RWPE2 (cell line): ENCODE measurements at regions not wholly inside any gene's neighbourhood (a gene's known extent, or its start where the extent isn't known, plus 50 kb on each side); places are given as distances from the start of the nearest gene placed in this dataset.

Experiments
- ATAC-seq: fragments of 200-7000 bp; cut with Tn5 transposase; 3 replicates; pipeline ENCODE4 v1.9.1; 2021; ENCODE audit warnings: low read depth
- DNase-seq: peaks from one replicate; pipeline ENCODE4 v3.0.0-alpha.2; 2020; ENCODE audit warnings: low spot score
- H3K27ac ChIP-seq: fragments of 450-650 bp; 2 replicates; pipeline ENCODE4 v1.5.1; 2017; ENCODE audit warnings: mild to moderate bottlenecking; ENCODE audit not compliant: poor library complexity, severe bottlenecking
- H3K27me3 ChIP-seq: fragments of 250-450 bp; sonication (Bioruptor Pico); 2 replicates; pipeline ENCODE4 v1.5.1; 2021; ENCODE audit warnings: mild to moderate bottlenecking, moderate library complexity; ENCODE audit not compliant: insufficient read depth, poor library complexity, severe bottlenecking
- H3K36me3 ChIP-seq: fragments of 250-450 bp; sonication (Bioruptor Pico); 2 replicates; pipeline ENCODE4 v1.5.1; 2020; ENCODE audit warnings: low read depth, mild to moderate bottlenecking, moderate library complexity
- H3K4me1 ChIP-seq: fragments of 250-450 bp; sonication (Bioruptor Pico); 2 replicates; pipeline ENCODE4 v1.5.1; 2021; ENCODE audit warnings: mild to moderate bottlenecking, moderate library complexity; ENCODE audit not compliant: insufficient read depth, poor library complexity, severe bottlenecking
- H3K4me3 ChIP-seq: fragments of 250-450 bp; sonication (Bioruptor Pico); 2 replicates; pipeline ENCODE4 v1.5.1; 2021; ENCODE audit warnings: mild to moderate bottlenecking, moderate library complexity; ENCODE audit not compliant: severe bottlenecking
- H3K9me3 ChIP-seq: fragments of 250-450 bp; sonication (Bioruptor Pico); 2 replicates; pipeline ENCODE4 v1.5.1; 2021; ENCODE audit warnings: mild to moderate bottlenecking, moderate library complexity; ENCODE audit not compliant: severe bottlenecking
- TF ChIP-seq, protein P1 (sequence below): fragments of 450-650 bp; IDR thresholded peaks from one replicate; pipeline ENCODE4 v1.5.1; 2017; ENCODE audit warnings: mild to moderate bottlenecking, moderate library complexity; ENCODE audit not compliant: poor library complexity, severe bottlenecking

DNA sequence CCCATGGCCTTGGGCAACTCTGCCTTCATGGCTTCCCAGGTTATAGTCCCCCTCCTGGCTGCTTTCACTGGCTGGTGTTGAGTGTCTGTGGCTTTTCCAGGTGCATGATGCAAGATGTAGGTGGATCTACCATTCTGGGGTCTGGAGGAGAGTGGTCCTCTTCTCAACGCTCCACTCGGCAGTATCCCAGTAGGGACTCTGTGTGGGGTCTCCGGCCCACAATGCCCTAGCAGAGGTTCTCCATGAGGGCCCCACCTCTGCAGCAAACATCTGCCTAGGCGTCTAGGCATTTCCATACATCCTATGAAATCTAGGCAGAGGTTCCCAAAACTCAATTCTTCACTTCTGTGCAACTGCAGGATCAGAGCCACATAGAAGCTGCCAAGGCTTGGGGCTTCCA, 763.4 kb upstream of the EPHA5 start:
- Histone ChIP-seq H3K27ac (no peak overlapping the region), H3K27me3 (no peaks in the 10 kb centered on the region), H3K36me3 (no peaks in the 10 kb centered on the region), H3K9me3 (no peaks in the 10 kb centered on the region), H3K4me3 (no peak overlapping the region), H3K4me1 (no peaks in the 10 kb centered on the region)
- ATAC-seq (no peak), DNase-seq (no peak)
- TF ChIP-seq, protein P1, sequence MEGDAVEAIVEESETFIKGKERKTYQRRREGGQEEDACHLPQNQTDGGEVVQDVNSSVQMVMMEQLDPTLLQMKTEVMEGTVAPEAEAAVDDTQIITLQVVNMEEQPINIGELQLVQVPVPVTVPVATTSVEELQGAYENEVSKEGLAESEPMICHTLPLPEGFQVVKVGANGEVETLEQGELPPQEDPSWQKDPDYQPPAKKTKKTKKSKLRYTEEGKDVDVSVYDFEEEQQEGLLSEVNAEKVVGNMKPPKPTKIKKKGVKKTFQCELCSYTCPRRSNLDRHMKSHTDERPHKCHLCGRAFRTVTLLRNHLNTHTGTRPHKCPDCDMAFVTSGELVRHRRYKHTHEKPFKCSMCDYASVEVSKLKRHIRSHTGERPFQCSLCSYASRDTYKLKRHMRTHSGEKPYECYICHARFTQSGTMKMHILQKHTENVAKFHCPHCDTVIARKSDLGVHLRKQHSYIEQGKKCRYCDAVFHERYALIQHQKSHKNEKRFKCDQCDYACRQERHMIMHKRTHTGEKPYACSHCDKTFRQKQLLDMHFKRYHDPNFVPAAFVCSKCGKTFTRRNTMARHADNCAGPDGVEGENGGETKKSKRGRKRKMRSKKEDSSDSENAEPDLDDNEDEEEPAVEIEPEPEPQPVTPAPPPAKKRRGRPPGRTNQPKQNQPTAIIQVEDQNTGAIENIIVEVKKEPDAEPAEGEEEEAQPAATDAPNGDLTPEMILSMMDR = no peak

DNA sequence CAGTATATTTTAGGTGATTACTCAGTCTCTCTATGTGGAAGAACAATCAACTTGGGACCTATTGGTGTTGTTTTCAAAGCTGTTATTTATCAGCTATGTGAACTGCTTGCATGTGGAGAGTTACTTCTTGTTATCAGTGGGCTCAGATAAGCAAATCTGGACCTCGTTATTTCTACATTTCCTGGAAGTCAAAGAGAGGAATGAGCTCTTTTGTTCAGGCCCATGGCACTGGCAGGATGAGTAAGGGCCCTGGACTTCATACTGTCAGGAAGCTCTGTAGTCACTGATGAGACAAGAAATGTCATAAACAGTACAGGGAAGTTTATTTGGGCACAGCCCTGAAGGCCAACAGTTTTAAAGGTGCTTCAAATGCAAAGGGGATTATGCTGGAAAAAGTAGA, 760.6 kb upstream of the EPHA5 start:
- Histone ChIP-seq H3K36me3 (no peaks in the 10 kb centered on the region), H3K4me1 (no peaks in the 10 kb centered on the region), H3K9me3 (no peaks in the 10 kb centered on the region), H3K4me3 (no peak overlapping the region), H3K27ac (no peak overlapping the region), H3K27me3 (no peaks in the 10 kb centered on the region)
- ATAC-seq (peak; percentile 42; the same call in 1 of the 3 replicates), DNase-seq (no peak)
- TF ChIP-seq, protein P1 = no peak

DNA sequence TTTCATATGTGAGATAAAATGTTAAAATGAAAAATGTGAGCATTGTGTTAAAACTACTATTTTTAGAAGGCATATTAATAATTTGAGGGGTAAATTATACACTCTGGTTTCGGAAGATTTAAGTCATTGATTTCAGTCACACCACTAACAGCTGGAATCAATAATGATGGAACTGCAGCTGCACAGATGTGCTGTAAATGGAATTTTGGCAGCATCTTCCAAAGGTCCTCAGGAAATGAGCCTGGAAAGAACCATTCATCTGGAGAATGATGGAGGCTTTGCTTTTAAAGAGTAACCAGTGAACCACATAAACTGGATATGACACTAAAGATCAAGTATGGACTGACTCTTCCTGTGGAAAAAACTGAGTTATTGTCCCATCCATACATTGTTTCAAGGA, 759.0 kb upstream of the EPHA5 start:
- Histone ChIP-seq H3K4me3 (no peak overlapping the region), H3K36me3 (no peaks in the 10 kb centered on the region), H3K4me1 (no peaks in the 10 kb centered on the region), H3K27me3 (no peaks in the 10 kb centered on the region), H3K9me3 (no peaks in the 10 kb centered on the region), H3K27ac (no peak overlapping the region)
- ATAC-seq (no peak), DNase-seq (no peak)
- TF ChIP-seq, protein P1 = no peak

DNA sequence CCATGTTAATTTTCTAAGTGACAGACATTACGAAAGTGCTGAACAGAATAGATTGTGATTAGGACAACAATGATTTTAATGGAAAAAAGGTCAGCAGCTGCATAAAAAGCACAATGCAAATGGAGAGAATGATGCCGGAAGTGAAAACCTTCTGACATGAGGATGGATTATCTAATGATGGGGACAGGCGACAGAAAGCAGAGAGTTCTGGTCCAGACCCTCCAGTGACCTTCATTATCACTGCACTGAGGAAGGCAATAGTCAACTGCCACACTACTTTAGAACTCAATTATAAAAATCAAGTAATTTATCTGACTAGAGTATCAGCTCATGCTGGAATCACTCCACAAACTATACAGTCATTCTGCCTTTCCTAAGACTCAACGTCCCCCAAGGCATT, 746.1 kb upstream of the EPHA5 start:
- no peak overlapping the region for H3K4me3 ChIP-seq
- DNase-seq = no peak
- H3K27ac ChIP-seq = no peak overlapping the region
- no peaks in the 10 kb centered on the region for H3K36me3 ChIP-seq
- no peaks in the 10 kb centered on the region for H3K9me3 ChIP-seq
- no peak for ATAC-seq
- no peaks in the 10 kb centered on the region for H3K4me1 ChIP-seq
- TF ChIP-seq, protein P1 = no peak
- H3K27me3 ChIP-seq = no peaks in the 10 kb centered on the region

DNA sequence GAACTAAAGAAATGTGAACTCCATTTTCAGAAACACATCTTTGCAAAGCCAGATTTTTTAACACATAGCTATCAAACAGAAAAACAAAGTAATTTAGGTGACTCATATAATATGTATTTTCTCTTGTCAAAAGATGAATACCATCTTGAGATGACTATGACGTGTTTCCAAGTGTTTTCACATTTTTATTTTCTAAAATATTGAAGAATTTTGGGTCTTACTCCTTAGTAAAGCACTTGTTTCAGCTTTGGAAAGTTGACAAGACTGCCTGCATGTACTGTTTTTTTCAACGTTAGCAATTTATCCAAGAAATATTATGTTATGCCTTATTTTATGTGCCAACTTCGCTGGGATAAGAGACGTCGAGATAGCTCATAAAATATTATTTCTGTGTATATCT, 733.9 kb upstream of the EPHA5 start:
- no peak overlapping the region for H3K27ac ChIP-seq
- ATAC-seq = no peak
- TF ChIP-seq, protein P1 = no peak
- H3K4me3 ChIP-seq = no peak overlapping the region
- no peaks in the 10 kb centered on the region for H3K36me3 ChIP-seq
- no peaks in the 10 kb centered on the region for H3K4me1 ChIP-seq
- H3K9me3 ChIP-seq = no peaks in the 10 kb centered on the region
- no peak for DNase-seq
- no peaks in the 10 kb centered on the region for H3K27me3 ChIP-seq
